Endothelial cell of umbilical vein (primary cell): ENCODE measurements at regions not wholly inside any gene's neighbourhood (a gene's known extent, or its start where the extent isn't known, plus 50 kb on each side); places are given as distances from the start of the nearest gene placed in this dataset.

Experiments used
- BruUV-seq: library from RNA; stranded (reverse); fragments of 400-500 nt; replicated peaks from 2 replicates; lab custom pipeline; 2021; lab: Mats Ljungman, UMichigan
- CTCF ChIA-PET: fragments of 300-600, 350-600 bp; sonication (Branson Sonifier 250); formaldehyde crosslinking; loops from one replicate; lab custom pipeline; 2021; ENCODE audit warnings: antibody characterized with exemption, inconsistent platforms; lab: Charles Lee
- POLR2A ChIA-PET: fragments of 300-600, 350-600 bp; sonication (Branson Sonifier 250); formaldehyde crosslinking; loops from one replicate; lab custom pipeline; 2021; ENCODE audit warnings: antibody characterized with exemption, inconsistent platforms; lab: Charles Lee
- DNase-seq: peaks from one replicate; pipeline ENCODE4 v3.0.0-alpha.2; 2011; ENCODE audit warnings: low read depth, low spot score
- FAIRE-seq: peaks from 2 replicates; lab custom pipeline; 2011; peaks lifted over from hg19 to GRCh38; lab: Jason Lieb, UNC
- H2AFZ ChIP-seq: 2 replicates; pipeline ENCODE4 v1.6.0; 2012; ENCODE audit warnings: low read depth, low read length, control low read depth, inconsistent platforms
- H3K27ac ChIP-seq: 2 replicates; pipeline ENCODE4 v1.5.1; 2011; ENCODE audit warnings: low read depth, mild to moderate bottlenecking, control low read depth, low read length, moderate library complexity; ENCODE audit not compliant: insufficient read depth
- H3K27me3 ChIP-seq, 2 experiments: 2 replicates each; pipeline versions ENCODE4 v1.6.0 to v1.6.1; 2011; ENCODE audit warnings: low read length in 2 of 2, mixed read lengths in 1 of 2; ENCODE audit not compliant: control insufficient read depth in 2 of 2, insufficient read depth in 2 of 2
- H3K36me3 ChIP-seq, 2 experiments: 2 replicates in 1 of 2; 3 replicates in 1 of 2; pipeline ENCODE4 v1.5.1; 2011; ENCODE audit warnings: low read length in 2 of 2, mild to moderate bottlenecking in 1 of 2, moderate library complexity in 1 of 2; ENCODE audit not compliant: control insufficient read depth in 2 of 2, insufficient read depth in 2 of 2; ENCODE audit errors: extremely low read depth in 1 of 2
- H3K4me1 ChIP-seq: 3 replicates; pipeline ENCODE4 v1.5.1; 2011; ENCODE audit warnings: mild to moderate bottlenecking, low read length; ENCODE audit not compliant: control insufficient read depth, insufficient read depth; ENCODE audit errors: extremely low read depth
- H3K4me2 ChIP-seq: 2 replicates; pipeline ENCODE4 v1.6.1; 2011; ENCODE audit warnings: low read length, control low read depth, mixed read lengths; ENCODE audit not compliant: insufficient read depth
- H3K4me3 ChIP-seq, 3 experiments: fragments of 200-600 bp in 1 of 3; sonication (generic), shearing (Covaris generic) in 1 of 3; replicated peaks in 1 of 3; 2 replicates each; pipeline ENCODE4 v1.5.1; 2011 to 2016; ENCODE audit warnings: control low read depth in 3 of 3, low read length in 3 of 3, mild to moderate bottlenecking in 2 of 3, inconsistent platforms in 1 of 3, low read depth in 1 of 3, moderate library complexity in 1 of 3; ENCODE audit not compliant: insufficient read depth in 1 of 3
- H3K79me2 ChIP-seq: 2 replicates; pipeline ENCODE4 v1.6.0; 2012; ENCODE audit warnings: low read length, inconsistent platforms; ENCODE audit not compliant: control insufficient read depth, insufficient read depth
- H3K9ac ChIP-seq: replicated peaks from 2 replicates; pipeline ENCODE3; 2011; ENCODE audit warnings: low read length, control low read depth; ENCODE audit not compliant: insufficient read depth; ENCODE audit errors: extremely low read depth
- H3K9me1 ChIP-seq: replicated peaks from 3 replicates; pipeline ENCODE4 v1.6.0; 2011; ENCODE audit warnings: mild to moderate bottlenecking, low read length; ENCODE audit not compliant: control insufficient read depth, insufficient read depth; ENCODE audit errors: extremely low read depth
- H3K9me3 ChIP-seq: replicated peaks from 2 replicates; pipeline ENCODE4 v1.5.1; 2012; ENCODE audit warnings: low read length, inconsistent platforms; ENCODE audit not compliant: control insufficient read depth, insufficient read depth
- H4K20me1 ChIP-seq: replicated peaks from 2 replicates; pipeline ENCODE3; 2011; ENCODE audit warnings: mild to moderate bottlenecking, low read length; ENCODE audit not compliant: control insufficient read depth, insufficient read depth; ENCODE audit errors: extremely low read depth
- JUN ChIP-seq: IDR thresholded peaks from 2 replicates; pipeline ENCODE4 v1.6.1; 2011; ENCODE audit warnings: borderline replicate concordance, low read depth; ENCODE audit not compliant: insufficient read length, insufficient read depth
- MAX ChIP-seq: IDR thresholded peaks from 2 replicates; pipeline ENCODE4 v1.6.1; 2011; ENCODE audit not compliant: insufficient read depth, insufficient read length
- MYC ChIP-seq: IDR thresholded peaks from one replicate; pipeline ENCODE4 v1.6.1; 2011; ENCODE audit warnings: mild to moderate bottlenecking, low read depth, low read length
- POLR2AphosphoS5 ChIP-seq: IDR thresholded peaks from 2 replicates; pipeline ENCODE4 v1.6.1; 2012; ENCODE audit warnings: low read depth, mild to moderate bottlenecking, control low read depth, low read length, moderate library complexity; ENCODE audit not compliant: insufficient read depth
- dilution Hi-C: fragments of 300-500 bp; cut with MboI; formaldehyde crosslinking; loops from one replicate; pipeline ENCODE4 v1.15.0; 2019; ENCODE audit warnings: low sequenced_read_pairs; ENCODE audit not compliant: extremely low pct_ligation_motif_present
- intact Hi-C: fragments of 100-400 bp; cut with micrococcal nuclease; formaldehyde crosslinking; loops from one replicate; pipeline ENCODE4 v1.10.0; 2022

- Histone ChIP-seq H3K4me1 (no peaks in the 10 kb centered on the region), H3K9me3 (no peaks in the 10 kb centered on the region), H3K36me3 (no peaks in the 10 kb centered on the region), H3K79me2 (no peaks in the 10 kb centered on the region), H3K9me1 (no peaks in the 10 kb centered on the region), H4K20me1 (no peaks in the 10 kb centered on the region), H3K27ac (no peak overlapping the region), H3K9ac (no peak overlapping the region), H2AFZ (no peak overlapping the region), H3K4me3 (no peak overlapping the region), H3K27me3 (no peaks in the 10 kb centered on the region), H3K4me2 (no peak overlapping the region)
- BruUV-seq = no TSS peak
- no peak for FAIRE-seq
- CTCF ChIA-PET = no interaction called here
- intact Hi-C loops (no loop called here), dilution Hi-C loops (no loop called here)
- no peak for TF ChIP-seq MYC
- no peak for TF ChIP-seq JUN
- TF ChIP-seq POLR2AphosphoS5 = no peak
- no peak for TF ChIP-seq MAX
- DNase-seq = no peak
- POLR2A ChIA-PET = no interaction called here
Observed at GRCh38 chr11:133718831-133719230, 126.5 kb downstream of the SPATA19 start.

- Histone ChIP-seq H3K79me2 (no peaks in the 10 kb centered on the region), H3K27me3 (no peaks in the 10 kb centered on the region), H4K20me1 (no peaks in the 10 kb centered on the region), H3K4me1 (no peaks in the 10 kb centered on the region), H3K4me2 (no peak overlapping the region), H3K9me3 (no peaks in the 10 kb centered on the region), H3K9me1 (no peaks in the 10 kb centered on the region), H2AFZ (no peak overlapping the region), H3K27ac (no peak overlapping the region), H3K36me3 (no peaks in the 10 kb centered on the region), H3K9ac (no peak overlapping the region), H3K4me3 (no peak overlapping the region)
- ChIA-PET POLR2A (no interaction called here), CTCF (no interaction called here)
- FAIRE-seq (no peak), DNase-seq (no peak)
- TF ChIP-seq POLR2AphosphoS5 = no peak
- BruUV-seq = no TSS peak
- intact Hi-C loops (no loop called here), dilution Hi-C loops (no loop called here)
Observed at GRCh38 chr11:133718238-133718637, 127.1 kb downstream of the SPATA19 start.
